Smooth muscle cell (in vitro differentiated cells): ENCODE measurements at regions not wholly inside any gene's neighbourhood (a gene's known extent, or its start where the extent isn't known, plus 50 kb on each side); places are given as distances from the start of the nearest gene placed in this dataset.
"Not testable (repeated sequence)": the region's sequence is repeated elsewhere in the genome, so short reads cannot be mapped to it uniquely, and the experiment has no call there.

Experiments
- DNase-seq: peaks from one replicate; lab custom pipeline; 2025; ENCODE audit not compliant: unreplicated experiment; lab: John Stamatoyannopoulos, UW
- H2AFZ ChIP-seq: fragments of 200-600 bp; sonication (generic); 2 replicates; pipeline ENCODE4 v1.6.0; 2016; ENCODE audit warnings: antibody characterized with exemption, low read depth, mild to moderate bottlenecking
- H3F3A ChIP-seq: fragments of 200-600 bp; sonication (generic); 2 replicates; pipeline ENCODE4 v1.6.0; 2017; ENCODE audit warnings: antibody characterized with exemption, low read depth
- H3K27ac ChIP-seq: fragments of 200-600 bp; sonication (generic); 2 replicates; pipeline ENCODE4 v1.5.1; 2016; ENCODE audit warnings: low read depth, mild to moderate bottlenecking
- H3K27me3 ChIP-seq: fragments of 200-600 bp; sonication (generic); 2 replicates; pipeline ENCODE4 v1.6.1; 2016; ENCODE audit warnings: low read depth, mild to moderate bottlenecking
- H3K36me3 ChIP-seq: fragments of 200-600 bp; sonication (generic); 2 replicates; pipeline ENCODE4 v1.5.1; 2016; ENCODE audit warnings: low read depth
- H3K4me1 ChIP-seq: fragments of 200-600 bp; sonication (generic); 2 replicates; pipeline ENCODE4 v1.5.1; 2016; ENCODE audit warnings: low read depth
- H3K4me2 ChIP-seq: fragments of 200-600 bp; sonication (generic); 2 replicates; pipeline ENCODE4 v1.6.0; 2016; ENCODE audit warnings: mild to moderate bottlenecking
- H3K4me3 ChIP-seq: fragments of 200-600 bp; sonication (generic); 2 replicates; pipeline ENCODE4 v1.5.1; 2016; ENCODE audit warnings: mild to moderate bottlenecking
- H3K79me2 ChIP-seq: fragments of 200-600 bp; sonication (generic); 2 replicates; pipeline ENCODE4 v1.6.0; 2016; ENCODE audit warnings: low read depth, mild to moderate bottlenecking
- H3K9ac ChIP-seq: fragments of 200-600 bp; sonication (generic); 2 replicates; pipeline ENCODE4 v1.6.0; 2016; ENCODE audit warnings: low read depth
- H3K9me3 ChIP-seq: fragments of 200-600 bp; sonication (generic); replicated peaks from 2 replicates; pipeline ENCODE4 v1.5.1; 2016; ENCODE audit warnings: low read depth
- H4K20me1 ChIP-seq: fragments of 200-600 bp; sonication (generic); 2 replicates; pipeline ENCODE4 v1.6.0; 2016; ENCODE audit warnings: low read depth
- CTCF ChIP-seq: fragments of 200-600 bp; sonication (generic); IDR thresholded peaks from 2 replicates; pipeline ENCODE4 v1.5.1; 2017; ENCODE audit warnings: borderline replicate concordance, mild to moderate bottlenecking, antibody characterized with exemption; ENCODE audit not compliant: insufficient read depth, poor library complexity, severe bottlenecking
- WGBS: methylation state at CpG from one replicate; pipeline ENCODE4 v1.1.7; 2016; ENCODE audit warnings: low lambda C conversion rate; 5-methylcytosine and 5-hydroxymethylcytosine counted together

- no peaks in the 10 kb centered on the region for H3K79me2 ChIP-seq
- no peak overlapping the region for H3K4me3 ChIP-seq
- TF ChIP-seq CTCF = no peak
- H3F3A ChIP-seq = no peaks in the 10 kb centered on the region
- H3K9ac ChIP-seq = no peak overlapping the region
- H3K9me3 ChIP-seq = no peaks in the 10 kb centered on the region
- no peaks in the 10 kb centered on the region for H4K20me1 ChIP-seq
- no peak for DNase-seq
- 86% methylated on average over 2 of the region's 2 CpGs for WGBS
- no peak overlapping the region for H3K27ac ChIP-seq
- H2AFZ ChIP-seq = no peak overlapping the region
- no peaks in the 10 kb centered on the region for H3K27me3 ChIP-seq
- H3K4me1 ChIP-seq = no peaks in the 10 kb centered on the region
- no peaks in the 10 kb centered on the region for H3K36me3 ChIP-seq
- no peak overlapping the region for H3K4me2 ChIP-seq
Measured at GRCh38 chr3:5699811-5700210, 512.3 kb downstream of the EDEM1 start.

GRCh38 chr3:5701005-5701404, 513.5 kb downstream of the EDEM1 start:
- not testable (repeated sequence) for H2AFZ ChIP-seq, H3K9me3 ChIP-seq, H3K9ac ChIP-seq, H3K4me1 ChIP-seq, H4K20me1 ChIP-seq, H3K36me3 ChIP-seq, H3K4me3 ChIP-seq, H3K27ac ChIP-seq, H3K27me3 ChIP-seq, DNase-seq, H3F3A ChIP-seq, H3K79me2 ChIP-seq, H3K4me2 ChIP-seq
- 87% methylated on average over 2 of the region's 2 CpGs for WGBS

- no peak overlapping the region for H3K4me3 ChIP-seq
- H3K27ac ChIP-seq = no peak overlapping the region
- H3K4me2 ChIP-seq = no peak overlapping the region
- WGBS = 93% methylated on average over 2 of the region's 2 CpGs
- H3K36me3 ChIP-seq = no peaks in the 10 kb centered on the region
- no peaks in the 10 kb centered on the region for H3K27me3 ChIP-seq
- DNase-seq = no peak
- no peaks in the 10 kb centered on the region for H3K79me2 ChIP-seq
- no peaks in the 10 kb centered on the region for H3K9me3 ChIP-seq
- no peaks in the 10 kb centered on the region for H4K20me1 ChIP-seq
- TF ChIP-seq CTCF = no peak
- no peaks in the 10 kb centered on the region for H3K4me1 ChIP-seq
- no peak overlapping the region for H2AFZ ChIP-seq
- no peak overlapping the region for H3K9ac ChIP-seq
- H3F3A ChIP-seq = no peaks in the 10 kb centered on the region
Measured at GRCh38 chr3:5707794-5708193, 520.3 kb downstream of the EDEM1 start.

GRCh38 chr3:5709714-5710113, 522.2 kb downstream of the EDEM1 start:
- H3K9ac ChIP-seq = no peak overlapping the region
- no peak overlapping the region for H3K4me3 ChIP-seq
- no peak overlapping the region for H2AFZ ChIP-seq
- no peak for DNase-seq
- no peaks in the 10 kb centered on the region for H3K79me2 ChIP-seq
- no peaks in the 10 kb centered on the region for H3K27me3 ChIP-seq
- no peaks in the 10 kb centered on the region for H3F3A ChIP-seq
- no peak overlapping the region for H3K27ac ChIP-seq
- no peaks in the 10 kb centered on the region for H3K9me3 ChIP-seq
- H4K20me1 ChIP-seq = no peaks in the 10 kb centered on the region
- 71% methylated on average over 2 of the region's 2 CpGs for WGBS
- H3K36me3 ChIP-seq = no peaks in the 10 kb centered on the region
- TF ChIP-seq CTCF = no peak
- no peak overlapping the region for H3K4me2 ChIP-seq
- H3K4me1 ChIP-seq = no peaks in the 10 kb centered on the region
